ENCODE measurements at regions not wholly inside any gene's neighbourhood (a gene's known extent, or its start where the extent isn't known, plus 50 kb on each side); places are given as distances from the start of the nearest gene placed in this dataset.

- TF ChIP-seq CTCF (IDR thresholded peaks at IDR 0.05), result no peak
- no peak for TF ChIP-seq ZFX (IDR thresholded peaks at IDR 0.05; ENCODE audit: borderline replicate concordance)
Measured at GRCh38 chr15:69855258-69856000, 242.3 kb downstream of the TLE3 start.

All from 22Rv1 (cell line).